GM18907 (cell line): ENCODE measurements at regions not wholly inside any gene's neighbourhood (a gene's known extent, or its start where the extent isn't known, plus 50 kb on each side); places are given as distances from the start of the nearest gene placed in this dataset.
"Not testable (repeated sequence)": the region's sequence is repeated elsewhere in the genome, so short reads cannot be mapped to it uniquely, and the experiment has no call there.

Experiments
- ATAC-seq: cut with Tn5 transposase; IDR thresholded peaks from one replicate; pipeline ENCODE4 v1.9.1; 2021; ENCODE audit warnings: mild to moderate bottlenecking, moderate library complexity; ENCODE audit not compliant: unreplicated experiment

DNA sequence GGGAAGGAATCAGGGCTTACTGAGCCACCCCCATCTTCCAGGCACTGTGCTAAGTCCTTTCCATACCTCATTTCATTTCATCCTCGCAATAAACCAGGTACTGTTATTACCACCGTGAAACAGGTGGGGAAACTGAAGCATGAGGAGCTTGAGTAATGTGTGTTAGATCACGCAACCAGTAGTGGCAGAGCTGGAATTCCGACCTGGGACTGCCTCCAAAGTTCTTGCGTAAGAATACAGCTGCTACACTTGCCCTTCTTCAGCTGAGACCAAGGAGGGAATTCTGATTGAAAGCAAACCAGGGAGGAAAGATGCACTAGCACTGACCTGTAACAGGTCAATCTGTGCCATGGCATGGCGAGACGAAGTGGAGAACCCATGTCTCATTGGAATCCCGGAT lies 113.4 kb upstream of the MSX2 start:
- ATAC-seq = no peak

DNA sequence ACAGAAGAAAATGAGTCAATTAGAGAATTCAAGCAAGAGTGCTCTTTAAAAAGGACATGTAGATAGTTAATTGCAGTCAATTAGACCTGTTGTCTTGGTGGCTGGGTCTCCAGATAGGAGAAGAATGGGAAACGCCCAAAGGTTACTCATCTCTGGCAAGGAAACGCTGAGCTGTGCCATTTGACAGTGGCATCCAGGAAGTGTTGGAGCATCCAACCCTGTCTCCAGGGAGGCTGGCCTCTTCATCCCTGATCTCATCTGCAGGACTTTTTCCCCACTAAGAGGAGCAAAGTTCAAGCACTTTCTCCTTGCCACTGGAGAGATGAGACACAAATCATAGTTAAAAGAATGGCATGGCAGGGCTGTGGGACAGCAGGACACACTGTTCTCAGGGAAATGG lies 111.7 kb upstream of the MSX2 start:
- ATAC-seq = no peak

DNA sequence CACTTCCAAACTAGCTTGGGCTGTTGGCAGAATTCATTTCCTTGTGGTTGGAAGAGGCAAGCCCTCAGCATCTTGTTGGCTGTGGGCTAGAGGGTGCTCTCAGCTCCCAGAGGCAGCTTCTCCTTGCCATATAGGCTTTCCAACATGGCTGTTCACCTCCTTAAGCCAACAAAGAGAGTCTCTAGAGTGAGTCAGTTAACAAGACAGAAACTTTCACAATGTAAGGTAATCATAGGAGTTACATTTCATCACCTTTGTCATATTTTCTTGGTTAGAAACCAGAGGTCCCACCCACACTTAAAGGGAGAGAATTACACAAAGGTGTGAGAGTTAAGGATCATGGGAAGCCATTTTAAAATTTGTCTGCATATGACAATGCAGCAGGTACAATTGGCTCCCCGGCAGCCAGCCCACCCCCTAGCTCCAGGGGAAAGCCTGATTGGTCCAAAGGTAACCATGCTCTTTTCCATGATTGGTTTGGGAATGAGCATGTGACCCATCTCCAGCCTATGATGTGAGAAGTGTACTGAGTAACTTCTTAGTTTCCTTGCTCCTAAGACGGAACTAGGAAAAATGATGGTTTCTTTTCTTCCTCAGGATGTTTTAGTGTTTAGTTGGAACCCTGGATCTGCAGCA lies 109.8 kb upstream of the MSX2 start:
- no peak for ATAC-seq

DNA sequence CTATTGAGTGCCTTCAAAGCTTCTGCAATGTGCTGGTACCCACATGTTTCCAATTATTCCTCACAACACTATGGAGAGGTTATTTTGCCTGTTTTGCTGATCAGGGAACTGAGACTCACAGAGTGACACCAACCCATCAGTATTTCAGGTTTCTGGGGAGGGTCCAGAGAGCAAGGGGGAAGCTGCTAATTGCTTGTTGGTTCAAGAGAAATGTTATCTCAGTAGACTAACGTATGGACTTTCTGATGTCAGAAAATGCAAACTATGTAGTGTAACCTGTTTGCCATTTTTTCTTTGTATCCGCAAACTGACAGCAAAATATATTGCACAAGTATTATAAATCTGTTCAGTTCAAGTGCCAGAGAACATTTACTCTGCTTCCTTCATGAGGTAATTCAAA lies 108.3 kb upstream of the MSX2 start:
- no peak for ATAC-seq

DNA sequence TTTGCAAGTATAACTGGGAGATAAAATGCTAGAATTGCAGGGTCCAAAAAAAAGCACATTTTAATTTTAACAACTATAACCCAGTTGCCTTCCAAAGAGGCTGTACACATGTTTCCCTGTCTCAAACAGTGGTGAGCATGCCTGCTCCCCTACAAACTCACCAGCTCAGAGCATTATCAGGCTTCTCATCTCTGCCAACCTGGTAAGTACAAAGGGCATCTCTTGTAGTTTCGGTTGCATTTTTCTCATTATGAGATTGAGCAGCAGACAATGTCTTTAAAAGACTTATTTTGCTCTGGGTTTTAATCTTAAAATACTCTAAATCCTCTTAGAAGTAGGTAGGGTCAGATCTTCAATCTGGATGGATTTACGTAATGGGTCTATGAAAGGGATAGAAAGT lies 107.1 kb upstream of the MSX2 start:
- ATAC-seq = no peak

DNA sequence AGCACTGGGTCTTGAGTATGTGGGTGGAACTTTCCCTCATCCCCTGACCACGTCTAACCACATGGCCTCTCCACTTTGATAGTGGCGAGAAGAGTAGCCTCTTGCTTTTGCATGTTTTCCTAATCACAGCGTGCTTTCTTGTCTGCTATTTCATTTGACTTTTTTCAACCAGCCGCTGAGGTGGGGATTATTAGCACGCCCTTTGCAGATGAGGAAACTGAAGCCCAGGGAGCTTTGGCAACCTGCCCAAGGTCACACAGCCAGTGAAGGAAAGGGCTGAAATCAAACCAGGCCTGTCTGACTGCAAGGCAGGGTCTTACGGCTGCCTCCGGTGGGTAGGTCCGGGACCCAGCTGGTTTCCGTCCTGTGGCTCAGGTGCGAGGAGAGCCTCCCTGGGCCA lies 106.5 kb upstream of the MSX2 start:
- ATAC-seq = no peak

DNA sequence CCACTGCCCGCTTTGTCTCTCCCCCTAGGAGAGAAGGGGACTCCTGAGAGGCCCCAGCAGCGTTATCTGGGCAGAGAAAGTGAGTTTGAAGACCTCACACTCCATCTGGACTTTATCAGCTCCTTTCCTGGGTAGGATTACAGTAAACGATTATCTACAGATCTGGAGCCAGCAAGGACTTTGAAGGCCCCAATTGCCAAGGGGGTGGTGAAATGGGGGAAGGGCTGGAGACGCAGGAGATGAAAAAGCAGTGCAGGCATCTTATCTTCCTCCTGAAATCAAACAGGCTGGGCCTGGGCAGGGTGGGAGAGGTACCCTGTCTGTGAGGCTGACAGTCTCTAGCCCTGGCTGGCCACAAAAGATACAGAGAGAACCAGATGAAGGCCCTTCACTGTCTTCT lies 105.8 kb upstream of the MSX2 start:
- ATAC-seq = no peak

DNA sequence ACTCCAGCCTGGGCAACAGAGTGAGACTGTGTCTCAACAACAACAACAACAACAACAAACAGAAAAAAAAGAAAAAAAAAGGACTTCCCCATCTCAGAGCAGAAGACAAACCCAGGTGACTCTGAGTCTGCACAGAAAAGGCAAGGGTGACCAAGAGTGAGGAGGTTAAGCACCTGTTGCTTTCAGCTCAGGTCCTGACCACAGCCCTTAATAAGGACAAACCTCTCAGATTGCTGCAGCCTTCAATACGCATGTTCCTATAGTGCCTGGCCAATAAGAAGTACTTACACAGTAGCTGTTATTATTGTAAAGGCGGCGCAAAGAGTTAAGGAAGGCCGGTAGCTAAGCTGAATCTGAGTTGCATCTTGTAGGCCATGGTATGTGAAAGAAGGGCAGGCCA lies 102.3 kb upstream of the MSX2 start:
- no peak for ATAC-seq

DNA sequence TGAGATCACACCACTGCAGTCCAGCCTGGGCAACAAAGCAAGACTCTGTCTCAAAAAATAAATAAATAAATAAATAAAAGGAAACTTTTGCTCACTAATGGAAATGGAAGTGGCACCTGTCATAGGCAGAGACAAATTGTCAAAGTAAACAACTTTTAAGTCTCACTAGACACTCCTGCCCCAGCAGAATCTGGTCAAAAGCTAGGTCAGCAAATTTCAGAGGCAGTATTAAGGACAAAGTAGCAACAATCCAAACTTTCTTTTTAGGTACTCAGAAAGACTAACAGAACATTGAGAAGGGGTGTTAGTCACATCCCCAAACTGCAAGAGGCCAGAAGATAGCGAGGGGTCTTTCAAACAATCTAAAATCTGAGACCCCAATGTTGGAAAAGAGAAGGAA lies 101.4 kb upstream of the MSX2 start:
- no peak for ATAC-seq

DNA sequence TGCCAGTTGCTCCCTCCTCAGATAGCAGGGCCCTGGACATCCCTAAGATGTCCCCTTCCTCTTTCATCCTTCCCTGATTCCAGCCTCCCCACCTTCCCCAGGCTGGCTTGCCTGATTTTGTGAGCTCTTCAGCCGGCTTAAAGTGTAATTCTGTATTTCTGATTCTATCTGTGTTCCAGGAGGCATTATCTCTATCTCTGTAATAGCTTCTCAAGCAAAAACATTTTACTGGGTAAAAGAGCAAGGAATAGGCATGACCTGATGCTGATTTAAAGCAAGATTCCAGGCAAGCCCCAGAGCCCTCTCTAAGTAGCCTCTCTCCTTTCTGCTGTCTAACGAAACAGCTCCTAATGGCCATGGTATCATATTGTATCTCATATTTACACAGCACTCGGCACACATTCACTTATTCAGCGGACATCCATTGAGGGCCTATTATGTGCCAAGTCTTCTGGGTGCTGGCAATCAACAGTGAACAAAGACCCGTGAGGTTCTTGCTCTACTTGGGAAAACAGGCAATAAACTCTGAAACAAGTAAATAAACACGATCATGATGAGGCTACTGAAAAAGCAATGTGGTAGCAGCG lies 100.9 kb upstream of the MSX2 start:
- no peak for ATAC-seq

DNA sequence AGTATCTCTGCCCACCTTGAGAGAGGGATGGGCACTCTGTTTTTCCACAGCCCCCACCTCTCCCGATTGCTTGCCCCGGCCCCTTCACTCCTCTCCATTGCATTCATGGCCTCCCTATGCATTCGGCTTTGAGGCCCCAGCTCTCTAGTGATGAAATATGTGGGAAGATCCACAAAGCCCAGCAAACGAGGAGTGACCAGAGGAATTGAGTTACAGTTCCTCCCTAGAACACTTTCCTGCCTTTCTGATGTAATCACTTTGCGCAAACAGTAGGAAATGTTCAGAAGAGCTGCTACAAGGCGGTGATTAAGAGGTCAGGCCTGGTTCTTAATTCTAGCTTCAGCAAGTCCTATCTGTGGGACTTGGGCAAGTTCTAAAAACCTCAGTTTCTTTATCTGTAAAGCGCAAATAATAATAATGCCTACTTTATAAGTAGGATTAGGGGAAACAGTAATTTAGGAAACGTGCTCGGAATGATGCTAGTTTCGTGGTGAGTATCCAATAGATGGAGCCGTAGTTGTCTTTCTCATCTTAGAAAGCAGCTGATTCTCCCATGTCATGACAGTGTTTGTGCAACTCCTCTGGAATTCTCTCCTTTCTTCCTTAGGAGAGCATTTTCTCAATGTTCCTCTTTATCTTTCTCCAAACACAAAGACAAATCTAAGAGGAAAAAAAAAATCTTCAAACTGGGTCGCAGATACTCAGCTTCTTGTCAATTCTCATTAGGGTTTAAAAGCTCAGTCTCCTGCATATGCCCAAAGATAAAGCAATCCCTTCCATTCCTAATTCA lies 99.5 kb upstream of the MSX2 start:
- no peak for ATAC-seq

DNA sequence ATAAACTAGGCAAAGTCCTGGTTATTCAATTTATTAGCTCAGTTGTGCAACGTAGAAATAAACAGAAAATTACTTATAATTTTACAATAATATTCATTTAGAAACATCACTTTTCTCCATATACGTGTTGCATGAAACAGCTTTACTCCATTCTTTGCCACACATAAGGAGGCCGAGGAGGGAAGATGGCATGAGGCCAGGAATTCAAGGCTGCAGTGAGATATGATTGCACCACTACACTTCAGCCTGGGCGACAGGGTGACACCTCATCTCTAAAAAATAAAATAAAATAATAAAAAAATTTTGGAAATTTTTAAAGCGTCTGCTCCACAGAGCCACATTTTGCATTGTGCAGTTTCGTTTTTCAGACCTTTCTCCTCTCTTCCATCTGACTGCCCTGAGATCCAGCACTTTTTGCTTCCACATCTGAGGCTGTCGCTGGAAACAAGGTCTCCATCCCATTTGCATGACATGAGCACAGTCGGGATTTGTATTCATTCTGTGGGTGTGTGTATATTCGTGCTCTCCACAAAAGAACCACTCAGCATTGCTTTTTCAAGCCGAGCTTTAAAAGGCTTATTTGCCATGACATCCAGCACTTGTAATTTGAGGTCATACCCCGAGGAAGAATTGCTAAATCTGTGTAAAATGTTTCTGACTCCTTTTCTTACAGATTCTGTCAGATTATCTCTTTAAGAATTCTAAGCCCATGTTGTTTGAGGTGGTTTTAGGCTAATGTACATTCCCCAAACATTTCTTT lies 98.6 kb upstream of the MSX2 start:
- ATAC-seq = no peak

DNA sequence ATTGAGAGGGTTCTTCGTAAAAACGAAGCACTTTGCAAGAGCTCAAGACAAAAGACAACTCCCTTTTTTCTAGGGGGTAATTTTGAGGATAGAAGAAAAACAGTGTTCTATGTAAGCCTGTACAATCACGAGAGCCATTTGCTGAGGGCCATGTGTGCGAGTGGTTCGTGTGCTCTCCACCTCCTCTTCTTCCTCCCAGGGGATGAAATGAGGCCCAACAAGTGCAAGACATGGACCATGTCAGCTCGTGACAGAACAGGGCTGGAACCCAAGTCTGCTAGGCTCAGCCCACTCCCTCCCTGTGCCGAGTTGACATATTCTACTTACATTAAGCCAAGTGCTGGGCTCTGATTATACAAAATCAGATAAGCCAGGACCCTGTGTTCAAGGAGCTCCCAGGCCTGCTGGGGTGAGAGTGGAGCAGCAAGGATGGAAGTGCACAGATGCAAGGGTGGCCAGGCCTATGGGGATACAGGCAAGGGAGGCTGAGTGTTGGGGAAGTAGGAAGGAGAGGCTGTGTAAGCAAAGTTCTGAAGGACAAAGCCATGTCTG lies 97.9 kb upstream of the MSX2 start:
- no peak for ATAC-seq

DNA sequence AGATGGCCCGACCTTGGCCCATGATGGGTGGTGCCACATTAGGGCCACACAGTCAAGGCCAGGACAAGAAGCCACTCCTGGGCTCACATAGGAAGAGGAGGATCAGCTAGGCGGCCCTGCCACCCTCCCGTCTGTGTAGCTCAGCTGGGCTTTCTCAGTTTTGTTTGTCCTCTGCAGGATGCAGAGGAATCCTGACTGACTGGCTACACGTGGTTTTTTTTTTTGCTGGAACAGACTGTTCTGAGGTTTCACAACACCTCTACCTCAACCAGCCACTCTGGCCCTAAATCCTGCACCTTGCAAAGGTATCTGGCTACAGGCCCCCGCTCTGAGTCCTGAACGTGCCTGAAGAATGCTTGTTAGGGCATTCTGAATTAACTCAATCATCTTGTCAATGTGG lies 88.3 kb upstream of the MSX2 start:
- ATAC-seq = no peak

DNA sequence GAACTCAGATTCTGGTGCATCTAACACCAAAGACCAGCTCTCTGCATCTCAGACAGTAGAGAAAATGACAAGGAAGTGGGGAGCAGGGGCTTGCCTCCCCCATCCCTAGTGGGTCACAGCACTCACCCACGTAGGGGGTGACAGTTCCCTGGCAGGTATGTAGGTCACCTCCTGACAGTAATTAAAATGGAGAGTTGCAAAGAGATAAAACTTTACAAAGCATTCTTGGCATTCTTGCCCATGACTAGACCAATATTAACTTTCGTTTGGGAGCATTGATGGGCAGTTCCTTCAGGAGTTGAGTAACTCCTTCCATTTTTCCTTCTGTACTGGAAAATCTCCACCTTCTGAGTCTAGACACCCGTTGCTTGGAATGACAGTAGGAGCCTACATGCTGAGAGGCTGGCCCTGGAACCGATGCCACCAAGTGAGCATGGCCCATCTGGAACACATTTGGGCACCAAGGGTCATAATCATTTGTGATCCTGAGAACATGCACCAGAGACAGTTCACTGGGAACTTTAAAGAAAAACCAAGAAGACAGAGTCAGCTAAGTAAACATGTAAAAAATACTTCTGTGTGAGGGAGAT lies 81.5 kb upstream of the MSX2 start:
- ATAC-seq = no peak

DNA sequence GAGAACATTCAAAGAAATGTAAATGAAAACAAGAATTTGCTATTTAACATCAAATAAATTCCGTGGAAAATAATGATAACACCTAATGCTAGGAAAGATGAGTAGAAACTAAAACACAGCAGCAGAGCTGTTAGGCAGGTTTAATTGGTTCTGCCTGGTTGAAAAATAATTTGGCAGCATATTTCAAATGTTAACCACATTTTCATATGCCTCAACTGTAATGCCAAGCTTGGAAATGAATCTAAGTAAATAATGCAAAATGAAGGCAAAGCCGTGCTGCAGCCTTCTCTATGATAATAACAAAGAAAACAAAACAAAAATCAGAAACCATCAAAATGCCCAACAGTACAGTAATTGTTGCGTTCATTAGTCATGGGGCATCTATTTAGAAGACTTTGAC lies 79.9 kb upstream of the MSX2 start:
- ATAC-seq = no peak

DNA sequence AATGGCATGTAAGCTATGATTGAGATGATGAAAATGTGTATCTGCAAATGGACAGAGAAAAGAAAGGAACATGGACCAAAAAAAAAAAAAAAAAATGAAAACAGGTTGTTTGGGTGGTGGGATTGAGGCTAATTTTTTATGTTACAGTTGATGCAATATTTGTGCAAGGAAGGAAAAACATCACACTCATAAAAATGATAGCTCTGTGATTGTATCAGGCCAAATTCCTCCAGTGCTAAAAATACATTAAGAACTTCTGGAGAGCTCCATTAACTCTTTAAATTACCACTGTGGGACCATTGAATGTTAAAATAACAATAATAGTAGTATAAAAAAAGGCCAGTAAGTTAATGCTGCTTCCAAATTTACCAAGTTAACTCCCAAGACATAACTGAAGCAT lies 79.5 kb upstream of the MSX2 start:
- ATAC-seq = no peak

DNA sequence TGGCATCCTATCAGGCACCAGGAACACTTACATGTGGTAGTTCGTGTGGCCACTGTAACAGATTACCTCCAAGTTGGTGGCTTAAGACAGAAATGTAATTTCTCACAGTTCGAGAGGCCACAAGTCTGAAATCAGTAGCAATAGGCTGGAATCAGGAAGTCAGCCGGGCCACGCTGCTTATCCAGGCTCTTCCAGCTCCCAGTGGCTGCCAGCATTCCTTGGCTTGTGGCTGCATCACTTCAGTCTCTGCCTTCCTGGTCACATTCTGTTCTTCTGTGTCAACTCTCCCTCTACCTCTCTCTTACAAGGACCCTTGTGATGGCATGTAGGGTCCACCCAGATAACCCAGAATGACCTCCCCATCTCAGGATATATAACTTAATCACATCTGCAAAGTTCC lies 78.7 kb upstream of the MSX2 start:
- no peak for ATAC-seq

DNA sequence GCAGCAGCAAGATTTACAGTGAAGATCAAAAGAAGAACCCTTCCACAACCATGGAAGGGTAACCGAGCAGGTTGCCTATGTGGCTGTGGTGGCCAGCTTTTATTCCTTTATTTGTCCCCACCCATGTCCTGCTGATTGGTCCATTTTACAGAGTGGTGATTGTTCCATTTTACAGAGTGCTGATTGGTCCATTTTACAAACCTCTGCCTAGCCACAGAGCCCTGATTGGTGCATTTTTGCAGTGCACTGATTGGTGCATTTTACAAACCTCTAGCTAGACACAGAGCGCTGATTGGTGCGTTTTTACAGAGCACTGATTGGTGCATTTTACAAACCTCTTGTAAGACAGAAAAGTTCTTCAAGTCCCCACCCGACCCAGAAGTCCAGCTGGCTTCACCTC lies 75.8 kb upstream of the MSX2 start:
- ATAC-seq = not testable (repeated sequence)

DNA sequence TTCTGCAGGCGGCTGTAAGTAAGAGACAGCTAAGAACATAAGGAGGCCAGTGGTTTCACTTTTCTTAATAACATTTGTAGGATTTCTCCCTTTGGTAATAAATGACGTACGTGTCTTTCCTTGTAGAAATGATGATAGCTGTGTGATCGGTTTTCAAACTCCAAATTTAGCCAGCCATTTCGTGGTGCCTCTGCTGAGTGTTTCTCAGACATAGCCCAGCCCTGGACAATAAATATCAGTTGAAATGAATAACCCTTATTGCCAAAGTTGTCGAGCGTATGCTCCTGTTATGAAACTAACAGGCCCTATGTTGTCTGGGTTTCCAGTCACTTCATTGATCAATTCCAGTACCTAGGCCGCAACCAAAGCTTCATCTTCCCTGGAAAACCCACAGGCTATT lies 75.0 kb upstream of the MSX2 start:
- no peak for ATAC-seq

DNA sequence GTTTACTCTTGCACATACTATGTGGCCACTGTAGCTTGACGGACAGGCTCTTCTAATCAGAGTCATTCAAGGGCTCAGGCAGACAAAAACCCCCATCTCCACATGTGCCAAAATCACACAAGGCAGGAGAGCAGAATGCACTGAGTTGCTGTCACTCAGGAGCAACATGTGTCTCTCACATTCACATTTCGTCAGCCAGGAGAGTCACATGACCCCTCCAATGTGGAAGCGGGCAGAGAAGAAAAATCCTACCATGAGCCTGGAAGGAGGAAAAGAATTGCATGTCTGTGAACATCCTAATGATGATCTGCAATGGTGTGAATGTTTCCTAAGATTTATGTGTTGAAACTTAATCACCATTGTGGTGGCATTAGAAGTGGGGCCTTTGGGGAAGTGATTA lies 69.9 kb upstream of the MSX2 start:
- ATAC-seq = no peak
